ENCODE measurements at regions not wholly inside any gene's neighbourhood (a gene's known extent, or its start where the extent isn't known, plus 50 kb on each side); places are given as distances from the start of the nearest gene placed in this dataset.

- no peak overlapping the region for H3K4me3 Mint-ChIP-seq
These were observed 214.1 kb downstream of the REEP3 start for GRCh38 chr10:63735305-63735704.

More at GRCh38 chr10:63735305-63735704, 214.1 kb downstream of the REEP3 start:
- Histone ChIP-seq H2AFZ (no peak overlapping the region), H4K20me1 (replicated peaks; ENCODE audit: insufficient read depth) (no peaks in the 10 kb centered on the region), H3F3A (replicated peaks; ENCODE audit: low read depth) (peaks cover 4% of the 10 kb centered on the region; the same call in 1 of the 2 replicates), H3K4me2 (no peak overlapping the region), H3K27ac (ENCODE audit: low read depth) (no peak overlapping the region), H3K27me3 (ENCODE audit: insufficient read depth) (no peaks in the 10 kb centered on the region), H3K79me2 (replicated peaks; ENCODE audit: insufficient read depth) (no peaks in the 10 kb centered on the region), H3K4me1 (ENCODE audit: insufficient read depth) (no peaks in the 10 kb centered on the region), H3K4me3 (no peak overlapping the region), H3K36me3 (ENCODE audit: insufficient read depth) (no peaks in the 10 kb centered on the region), H3K9me2 (ENCODE audit: insufficient read depth) (no peaks in the 10 kb centered on the region)
- DNase-seq (ENCODE audit: low spot score), result no peak
- no peak for ATAC-seq
- Mint-ChIP-seq H3K27me3 (ENCODE audit: insufficient read depth, low read depth, poor library complexity) (no peaks in the 10 kb centered on the region), H3K27ac (no peak overlapping the region), H3K4me1 (no peaks in the 10 kb centered on the region), H3K36me3 (ENCODE audit: low read depth) (no peaks in the 10 kb centered on the region), H3K9me3 (no peaks in the 10 kb centered on the region)
- TF ChIP-seq ZNF331 (CRISPR knock-in tag; IDR thresholded peaks at IDR 0.05; ENCODE audit: low read depth) (no peak), ZNF114 (CRISPR knock-in tag; IDR thresholded peaks at IDR 0.05) (no peak), CREB1 (CRISPR knock-in tag; IDR thresholded peaks at IDR 0.05; ENCODE audit: low read depth) (no peak), JUNB (IDR thresholded peaks at IDR 0.05; ENCODE audit: unreplicated experiment) (no peak), REST (IDR thresholded peaks at IDR 0.05; ENCODE audit: unreplicated experiment) (no peak), POLR2AphosphoS5 (IDR thresholded peaks at IDR 0.05; ENCODE audit: low read depth) (no peak), ETS1 (IDR thresholded peaks at IDR 0.05) (no peak), STAT1 (IDR thresholded peaks at IDR 0.05; ENCODE audit: unreplicated experiment) (no peak), EZH2phosphoT487 (IDR thresholded peaks at IDR 0.05; ENCODE audit: unreplicated experiment) (no peak), ZNF462 (CRISPR knock-in tag; IDR thresholded peaks at IDR 0.05) (no peak), NANOG (IDR thresholded peaks at IDR 0.05; ENCODE audit: borderline replicate concordance) (no peak), EZH2 (IDR thresholded peaks at IDR 0.05; ENCODE audit: low read depth, unreplicated experiment) (no peak), CTCF (conservative IDR thresholded peaks at IDR 0.05; ENCODE audit: low read depth in 2 of 2) (no peak)
